ENCODE measurements at regions not wholly inside any gene's neighbourhood (a gene's known extent, or its start where the extent isn't known, plus 50 kb on each side); places are given as distances from the start of the nearest gene placed in this dataset.

GRCh38 chr4:112852601-112853000 is 196.9 kb upstream of the ANK2 start:
- no peak for DNase-seq

GRCh38 chr4:112853662-112854256 is 195.7 kb upstream of the ANK2 start:
- DNase-seq, result no peak

- no peak for DNase-seq
These were observed 195.0 kb upstream of the ANK2 start for GRCh38 chr4:112854420-112854819.

- no peak for DNase-seq
These were observed 194.4 kb upstream of the ANK2 start for GRCh38 chr4:112855058-112855457.

GRCh38 chr4:112857461-112857860 is 192.0 kb upstream of the ANK2 start:
- DNase-seq, result no peak

GRCh38 chr4:112858751-112859150 is 190.7 kb upstream of the ANK2 start:
- DNase-seq, result no peak

- no peak for DNase-seq
These were observed 189.8 kb upstream of the ANK2 start for GRCh38 chr4:112859456-112860184.

- DNase-seq, result no peak
These were observed 188.4 kb upstream of the ANK2 start for GRCh38 chr4:112860830-112861690.

- no peak for DNase-seq
These were observed 187.5 kb upstream of the ANK2 start for GRCh38 chr4:112861691-112862674.

- no peak for DNase-seq
These were observed 184.0 kb upstream of the ANK2 start for GRCh38 chr4:112865443-112865842.

- DNase-seq, result no peak
These were observed 173.1 kb upstream of the ANK2 start for GRCh38 chr4:112876316-112876715.

GRCh38 chr4:112881842-112882241 is 167.6 kb upstream of the ANK2 start:
- no peak for DNase-seq

GRCh38 chr4:112882286-112882685 is 167.2 kb upstream of the ANK2 start:
- no peak for DNase-seq

GRCh38 chr4:112884406-112884805 is 165.0 kb upstream of the ANK2 start:
- peak; percentile 60 for DNase-seq

- DNase-seq, result peak; percentile 51
These were observed 163.6 kb upstream of the ANK2 start for GRCh38 chr4:112885897-112886296.

GRCh38 chr4:112888622-112889021 is 160.8 kb upstream of the ANK2 start:
- no peak for DNase-seq

- no peak for DNase-seq
These were observed 160.3 kb upstream of the ANK2 start for GRCh38 chr4:112889199-112889598.

GRCh38 chr4:112889619-112890527 is 159.6 kb upstream of the ANK2 start:
- DNase-seq, result peak; percentile 35

- no peak for DNase-seq
These were observed 155.0 kb upstream of the ANK2 start for GRCh38 chr4:112894480-112894879.

- DNase-seq, result no peak
These were observed 154.5 kb upstream of the ANK2 start for GRCh38 chr4:112894951-112895350.
